Bronchial epithelial cell (primary cell): ENCODE measurements at regions not wholly inside any gene's neighbourhood (a gene's known extent, or its start where the extent isn't known, plus 50 kb on each side); places are given as distances from the start of the nearest gene placed in this dataset.
"Not testable (repeated sequence)": the region's sequence is repeated elsewhere in the genome, so short reads cannot be mapped to it uniquely, and the experiment has no call there.

ENCODE experiments used
- DNase-seq: peaks from one replicate; pipeline ENCODE4 v3.0.0-alpha.2; 2010; ENCODE audit warnings: low read depth
- FAIRE-seq: peaks from 2 replicates; lab custom pipeline; 2011; peaks lifted over from hg19 to GRCh38; lab: Jason Lieb, UNC
- H3K27me3 ChIP-seq: 2 replicates; pipeline ENCODE4 v1.5.1; 2011; ENCODE audit warnings: low read length; ENCODE audit not compliant: control insufficient read depth, insufficient read depth
- H3K36me3 ChIP-seq: 2 replicates; pipeline ENCODE4 v1.5.1; 2011; ENCODE audit warnings: low read length; ENCODE audit not compliant: control insufficient read depth, insufficient read depth
- H3K4me3 ChIP-seq: 2 replicates; pipeline ENCODE4 v1.5.1; 2011; ENCODE audit warnings: mild to moderate bottlenecking, low read depth, low read length, control low read depth
- TF ChIP-seq, protein P1 (sequence below): IDR thresholded peaks from 2 replicates; pipeline ENCODE4 v1.5.1; 2011; ENCODE audit warnings: mild to moderate bottlenecking, moderate library complexity, low read length, control low read depth, inconsistent platforms; ENCODE audit not compliant: insufficient read depth, severe bottlenecking

DNA sequence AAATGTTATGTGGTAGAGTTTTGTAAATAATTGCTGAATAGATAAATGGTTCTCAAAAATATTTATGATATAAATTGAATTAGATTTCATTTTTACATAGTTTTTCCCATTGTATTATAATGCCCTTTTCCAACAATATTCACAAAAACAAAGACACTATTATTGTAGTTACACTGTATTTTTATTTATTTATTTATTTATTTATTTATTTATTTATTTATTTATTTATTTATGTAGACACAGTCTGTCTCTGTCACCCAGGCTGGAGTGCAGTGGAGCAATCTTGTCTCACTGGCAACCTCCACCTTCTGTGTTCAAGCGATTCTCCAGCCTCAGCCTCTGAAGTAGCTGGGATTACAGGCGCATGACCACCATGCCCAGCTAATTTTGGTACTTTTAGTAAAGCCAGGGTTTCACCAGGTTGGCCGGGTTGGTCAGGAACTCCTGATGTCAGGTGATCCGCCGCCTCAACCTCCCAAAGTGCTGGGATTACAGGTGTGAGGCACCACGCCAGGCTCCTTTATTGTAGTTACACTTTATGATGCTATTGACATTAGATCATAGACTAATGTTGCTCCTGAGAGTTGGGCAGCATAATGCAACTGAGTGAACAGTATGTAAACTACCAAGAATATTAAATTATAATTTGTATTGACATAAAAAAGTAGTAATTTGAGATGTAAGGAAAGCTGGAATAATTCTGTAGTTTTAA, 1430.0 kb upstream of the PRMT6 start:
- TF ChIP-seq, protein P1, sequence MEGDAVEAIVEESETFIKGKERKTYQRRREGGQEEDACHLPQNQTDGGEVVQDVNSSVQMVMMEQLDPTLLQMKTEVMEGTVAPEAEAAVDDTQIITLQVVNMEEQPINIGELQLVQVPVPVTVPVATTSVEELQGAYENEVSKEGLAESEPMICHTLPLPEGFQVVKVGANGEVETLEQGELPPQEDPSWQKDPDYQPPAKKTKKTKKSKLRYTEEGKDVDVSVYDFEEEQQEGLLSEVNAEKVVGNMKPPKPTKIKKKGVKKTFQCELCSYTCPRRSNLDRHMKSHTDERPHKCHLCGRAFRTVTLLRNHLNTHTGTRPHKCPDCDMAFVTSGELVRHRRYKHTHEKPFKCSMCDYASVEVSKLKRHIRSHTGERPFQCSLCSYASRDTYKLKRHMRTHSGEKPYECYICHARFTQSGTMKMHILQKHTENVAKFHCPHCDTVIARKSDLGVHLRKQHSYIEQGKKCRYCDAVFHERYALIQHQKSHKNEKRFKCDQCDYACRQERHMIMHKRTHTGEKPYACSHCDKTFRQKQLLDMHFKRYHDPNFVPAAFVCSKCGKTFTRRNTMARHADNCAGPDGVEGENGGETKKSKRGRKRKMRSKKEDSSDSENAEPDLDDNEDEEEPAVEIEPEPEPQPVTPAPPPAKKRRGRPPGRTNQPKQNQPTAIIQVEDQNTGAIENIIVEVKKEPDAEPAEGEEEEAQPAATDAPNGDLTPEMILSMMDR, result no peak
- H3K27me3 ChIP-seq, result no peaks in the 10 kb centered on the region
- H3K4me3 ChIP-seq, result no peak overlapping the region
- DNase-seq (no peak), FAIRE-seq (no peak)
- no peaks in the 10 kb centered on the region for H3K36me3 ChIP-seq

- not testable (repeated sequence) for H3K36me3 ChIP-seq, H3K27me3 ChIP-seq, DNase-seq, FAIRE-seq, H3K4me3 ChIP-seq
Observed at GRCh38 chr1:105631153-105631744, 1425.2 kb upstream of the PRMT6 start.

DNA sequence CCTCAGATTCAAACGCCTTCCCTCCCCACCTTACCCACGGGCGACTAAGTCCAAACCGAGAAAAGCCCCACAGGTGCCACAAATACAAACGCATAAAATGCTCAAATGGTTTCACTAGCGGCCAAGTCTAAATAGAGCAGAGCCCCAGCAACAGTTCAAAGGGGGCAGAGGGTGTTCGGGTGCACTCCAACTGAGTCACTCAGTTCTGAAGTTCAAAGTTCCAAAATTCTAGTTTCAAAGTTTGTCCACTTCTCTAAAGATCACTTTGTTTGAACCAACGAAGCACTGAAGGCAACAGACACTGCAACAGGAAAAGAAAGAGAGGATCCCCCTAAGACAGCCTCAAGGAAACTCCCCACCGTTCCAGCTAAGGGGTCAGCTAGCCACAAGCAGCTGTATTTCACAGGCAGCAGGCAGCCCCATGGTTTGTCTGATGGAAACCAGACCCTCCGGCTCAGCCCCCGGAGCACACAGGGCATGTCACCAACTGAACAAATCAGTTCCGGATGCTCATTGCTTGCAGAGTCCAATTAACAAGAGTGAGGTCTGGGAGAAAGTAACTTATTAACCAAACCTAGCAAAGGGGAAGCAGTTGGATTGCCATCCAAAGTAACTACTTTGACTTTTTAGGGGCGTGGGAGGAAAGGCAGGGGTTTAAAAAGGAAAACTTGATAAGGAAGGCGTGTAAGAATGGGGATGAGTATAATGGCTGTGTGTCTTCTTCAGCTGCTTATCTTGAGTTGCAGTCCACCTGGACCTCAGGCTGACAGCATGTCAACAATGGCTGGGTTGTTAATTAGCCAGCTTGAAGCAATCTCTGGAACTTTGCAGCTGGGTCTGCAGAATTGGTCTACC, 1423.9 kb upstream of the PRMT6 start:
- Histone ChIP-seq H3K36me3 (no peaks in the 10 kb centered on the region), H3K27me3 (no peaks in the 10 kb centered on the region), H3K4me3 (no peak overlapping the region)
- DNase-seq, result no peak
- TF ChIP-seq, protein P1, result no peak
- no peak for FAIRE-seq

- H3K4me3 ChIP-seq, result no peak overlapping the region
- no peaks in the 10 kb centered on the region for H3K36me3 ChIP-seq
- no peaks in the 10 kb centered on the region for H3K27me3 ChIP-seq
- DNase-seq (no peak), FAIRE-seq (no peak)
- TF ChIP-seq, protein P1, result no peak
Observed at GRCh38 chr1:105636052-105636451, 1420.4 kb upstream of the PRMT6 start.

DNA sequence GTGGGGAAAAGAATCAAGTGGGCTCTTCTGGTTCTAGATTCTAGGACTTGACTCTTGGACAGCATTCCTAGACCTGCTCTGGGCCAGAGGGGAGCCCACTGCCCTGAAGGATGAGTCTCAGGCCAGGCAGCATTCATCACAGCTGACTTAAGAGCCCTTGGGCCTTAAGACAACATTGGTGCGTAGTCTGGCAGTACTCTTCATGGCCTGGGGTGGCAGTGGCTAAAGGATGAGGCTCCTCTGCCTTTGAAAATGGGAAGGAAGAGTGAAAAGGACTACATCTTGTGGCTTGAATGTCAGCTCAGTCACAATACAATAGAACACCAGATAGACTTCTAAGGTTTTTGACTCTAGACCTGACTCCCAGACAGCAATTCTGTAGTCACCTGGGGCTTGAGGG, 1415.1 kb upstream of the PRMT6 start:
- FAIRE-seq (no peak), DNase-seq (no peak)
- no peak overlapping the region for H3K4me3 ChIP-seq
- H3K27me3 ChIP-seq, result no peaks in the 10 kb centered on the region
- TF ChIP-seq, protein P1, result no peak
- H3K36me3 ChIP-seq, result no peaks in the 10 kb centered on the region

DNA sequence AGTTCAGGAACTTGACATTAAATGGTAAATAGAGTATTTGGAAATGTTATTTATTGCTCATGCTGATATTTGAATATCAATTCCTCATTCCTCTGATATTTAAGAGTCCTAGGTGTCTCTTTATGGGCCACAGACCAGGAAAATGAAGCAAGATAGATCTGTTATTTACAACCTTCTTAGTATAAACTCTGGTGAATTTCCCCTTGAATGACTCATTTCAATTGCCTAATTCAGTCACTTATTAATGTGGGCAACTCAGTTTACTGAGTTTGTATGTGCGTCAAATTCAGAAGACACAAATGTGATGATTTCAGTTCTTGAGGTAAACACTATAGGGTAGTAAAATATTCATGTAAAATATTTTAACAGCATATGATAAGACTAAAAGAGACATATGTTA, 1404.4 kb upstream of the PRMT6 start:
- DNase-seq (peak; percentile 19), FAIRE-seq (no peak)
- H3K36me3 ChIP-seq, result no peaks in the 10 kb centered on the region
- H3K4me3 ChIP-seq, result no peak overlapping the region
- H3K27me3 ChIP-seq, result no peaks in the 10 kb centered on the region
- TF ChIP-seq, protein P1, result no peak
